ENCODE measurements at regions not wholly inside any gene's neighbourhood (a gene's known extent, or its start where the extent isn't known, plus 50 kb on each side); places are given as distances from the start of the nearest gene placed in this dataset.

DNA sequence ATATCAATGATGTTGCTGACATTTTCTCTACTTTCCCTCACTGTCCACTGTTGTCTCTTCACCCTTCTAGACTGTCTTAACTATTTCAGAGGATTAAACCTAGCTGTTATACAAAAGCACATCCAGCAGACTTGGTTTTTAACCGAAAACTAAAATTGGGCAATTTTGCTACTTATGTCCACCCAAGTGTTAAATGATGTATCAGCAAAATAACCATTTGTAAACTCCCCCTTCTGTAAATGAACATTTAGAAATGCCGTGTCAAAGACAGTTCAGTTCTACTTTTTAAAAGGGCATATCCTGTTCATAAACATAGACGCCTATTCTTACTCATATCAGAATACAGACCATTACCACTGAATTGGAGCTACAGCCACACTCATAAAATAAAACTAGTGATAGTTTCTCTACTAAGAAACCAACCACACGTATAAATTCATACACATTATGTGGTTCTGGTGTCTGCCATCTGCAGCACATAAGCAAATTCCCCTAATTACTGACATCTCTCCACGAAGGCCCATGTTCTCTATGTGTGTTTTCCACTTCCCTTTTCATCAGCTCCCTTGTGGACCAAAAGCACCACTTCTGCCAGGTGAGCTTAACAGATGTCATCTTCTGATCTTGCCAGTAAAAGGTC, 1091.8 kb downstream of the PCDH9 start (continued):
- TF ChIP-seq SPI1 (IDR thresholded peaks at IDR 0.05; ENCODE audit: borderline replicate concordance, insufficient read depth, low read depth, low read length), result peak; percentile 96
- TF ChIP-seq SIX5 (IDR thresholded peaks at IDR 0.05; ENCODE audit: low read depth, low read length, severe bottlenecking), result no peak
- no peak; the same call in 1 of the 2 replicates for TF ChIP-seq CBX5 (IDR thresholded peaks at IDR 0.05; ENCODE audit: low read depth)
- no peak for TF ChIP-seq MTA3 (IDR thresholded peaks at IDR 0.05; ENCODE audit: borderline replicate concordance, low read length)
- peak; percentile 64; the same call in 1 of the 2 replicates for TF ChIP-seq ZNF24 (IDR thresholded peaks at IDR 0.05)
- TF ChIP-seq RELA (IDR thresholded peaks at IDR 0.05; ENCODE audit: borderline replicate concordance, partially characterized antibody), result peak; percentile 31
- peak; percentile 82; the same call in 1 of the 2 replicates for TF ChIP-seq TCF12 (IDR thresholded peaks at IDR 0.05; ENCODE audit: low read depth, low read length)
- TF ChIP-seq, protein P1, sequence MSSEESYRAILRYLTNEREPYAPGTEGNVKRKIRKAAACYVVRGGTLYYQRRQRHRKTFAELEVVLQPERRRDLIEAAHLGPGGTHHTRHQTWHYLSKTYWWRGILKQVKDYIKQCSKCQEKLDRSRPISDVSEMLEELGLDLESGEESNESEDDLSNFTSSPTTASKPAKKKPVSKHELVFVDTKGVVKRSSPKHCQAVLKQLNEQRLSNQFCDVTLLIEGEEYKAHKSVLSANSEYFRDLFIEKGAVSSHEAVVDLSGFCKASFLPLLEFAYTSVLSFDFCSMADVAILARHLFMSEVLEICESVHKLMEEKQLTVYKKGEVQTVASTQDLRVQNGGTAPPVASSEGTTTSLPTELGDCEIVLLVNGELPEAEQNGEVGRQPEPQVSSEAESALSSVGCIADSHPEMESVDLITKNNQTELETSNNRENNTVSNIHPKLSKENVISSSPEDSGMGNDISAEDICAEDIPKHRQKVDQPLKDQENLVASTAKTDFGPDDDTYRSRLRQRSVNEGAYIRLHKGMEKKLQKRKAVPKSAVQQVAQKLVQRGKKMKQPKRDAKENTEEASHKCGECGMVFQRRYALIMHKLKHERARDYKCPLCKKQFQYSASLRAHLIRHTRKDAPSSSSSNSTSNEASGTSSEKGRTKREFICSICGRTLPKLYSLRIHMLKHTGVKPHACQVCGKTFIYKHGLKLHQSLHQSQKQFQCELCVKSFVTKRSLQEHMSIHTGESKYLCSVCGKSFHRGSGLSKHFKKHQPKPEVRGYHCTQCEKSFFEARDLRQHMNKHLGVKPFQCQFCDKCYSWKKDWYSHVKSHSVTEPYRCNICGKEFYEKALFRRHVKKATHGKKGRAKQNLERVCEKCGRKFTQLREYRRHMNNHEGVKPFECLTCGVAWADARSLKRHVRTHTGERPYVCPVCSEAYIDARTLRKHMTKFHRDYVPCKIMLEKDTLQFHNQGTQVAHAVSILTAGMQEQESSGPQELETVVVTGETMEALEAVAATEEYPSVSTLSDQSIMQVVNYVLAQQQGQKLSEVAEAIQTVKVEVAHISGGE (CRISPR knock-in tag; IDR thresholded peaks at IDR 0.05), result no peak
- TF ChIP-seq NFXL1 (IDR thresholded peaks at IDR 0.05; ENCODE audit: borderline replicate concordance), result no peak
- TF ChIP-seq BCL11A (IDR thresholded peaks at IDR 0.05; ENCODE audit: low read depth, low read length), result peak; percentile 88
- no peak for TF ChIP-seq ESRRA (IDR thresholded peaks at IDR 0.05; ENCODE audit: low read length)
- TF ChIP-seq POLR2A (IDR thresholded peaks at IDR 0.05; ENCODE audit: low read depth, low read length), result no peak
- TF ChIP-seq BMI1 (IDR thresholded peaks at IDR 0.05; ENCODE audit: borderline replicate concordance), result peak; percentile 79
- TF ChIP-seq MYC (IDR thresholded peaks at IDR 0.05; ENCODE audit: insufficient read depth, insufficient read length, insufficient replicate concordance, low read length, severe bottlenecking), result no peak
- no peak for TF ChIP-seq GABPA (IDR thresholded peaks at IDR 0.05; ENCODE audit: low read depth)
- TF ChIP-seq, protein P2, sequence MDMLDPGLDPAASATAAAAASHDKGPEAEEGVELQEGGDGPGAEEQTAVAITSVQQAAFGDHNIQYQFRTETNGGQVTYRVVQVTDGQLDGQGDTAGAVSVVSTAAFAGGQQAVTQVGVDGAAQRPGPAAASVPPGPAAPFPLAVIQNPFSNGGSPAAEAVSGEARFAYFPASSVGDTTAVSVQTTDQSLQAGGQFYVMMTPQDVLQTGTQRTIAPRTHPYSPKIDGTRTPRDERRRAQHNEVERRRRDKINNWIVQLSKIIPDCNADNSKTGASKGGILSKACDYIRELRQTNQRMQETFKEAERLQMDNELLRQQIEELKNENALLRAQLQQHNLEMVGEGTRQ (IDR thresholded peaks at IDR 0.05; ENCODE audit: borderline replicate concordance, low read depth, low read length), result no peak
- TF ChIP-seq SREBF2 (IDR thresholded peaks at IDR 0.05; ENCODE audit: low read length), result no peak
- no peak for TF ChIP-seq FOXK2 (IDR thresholded peaks at IDR 0.05)
- peak; percentile 84 for TF ChIP-seq NBN (IDR thresholded peaks at IDR 0.05)
- TF ChIP-seq, protein P3, sequence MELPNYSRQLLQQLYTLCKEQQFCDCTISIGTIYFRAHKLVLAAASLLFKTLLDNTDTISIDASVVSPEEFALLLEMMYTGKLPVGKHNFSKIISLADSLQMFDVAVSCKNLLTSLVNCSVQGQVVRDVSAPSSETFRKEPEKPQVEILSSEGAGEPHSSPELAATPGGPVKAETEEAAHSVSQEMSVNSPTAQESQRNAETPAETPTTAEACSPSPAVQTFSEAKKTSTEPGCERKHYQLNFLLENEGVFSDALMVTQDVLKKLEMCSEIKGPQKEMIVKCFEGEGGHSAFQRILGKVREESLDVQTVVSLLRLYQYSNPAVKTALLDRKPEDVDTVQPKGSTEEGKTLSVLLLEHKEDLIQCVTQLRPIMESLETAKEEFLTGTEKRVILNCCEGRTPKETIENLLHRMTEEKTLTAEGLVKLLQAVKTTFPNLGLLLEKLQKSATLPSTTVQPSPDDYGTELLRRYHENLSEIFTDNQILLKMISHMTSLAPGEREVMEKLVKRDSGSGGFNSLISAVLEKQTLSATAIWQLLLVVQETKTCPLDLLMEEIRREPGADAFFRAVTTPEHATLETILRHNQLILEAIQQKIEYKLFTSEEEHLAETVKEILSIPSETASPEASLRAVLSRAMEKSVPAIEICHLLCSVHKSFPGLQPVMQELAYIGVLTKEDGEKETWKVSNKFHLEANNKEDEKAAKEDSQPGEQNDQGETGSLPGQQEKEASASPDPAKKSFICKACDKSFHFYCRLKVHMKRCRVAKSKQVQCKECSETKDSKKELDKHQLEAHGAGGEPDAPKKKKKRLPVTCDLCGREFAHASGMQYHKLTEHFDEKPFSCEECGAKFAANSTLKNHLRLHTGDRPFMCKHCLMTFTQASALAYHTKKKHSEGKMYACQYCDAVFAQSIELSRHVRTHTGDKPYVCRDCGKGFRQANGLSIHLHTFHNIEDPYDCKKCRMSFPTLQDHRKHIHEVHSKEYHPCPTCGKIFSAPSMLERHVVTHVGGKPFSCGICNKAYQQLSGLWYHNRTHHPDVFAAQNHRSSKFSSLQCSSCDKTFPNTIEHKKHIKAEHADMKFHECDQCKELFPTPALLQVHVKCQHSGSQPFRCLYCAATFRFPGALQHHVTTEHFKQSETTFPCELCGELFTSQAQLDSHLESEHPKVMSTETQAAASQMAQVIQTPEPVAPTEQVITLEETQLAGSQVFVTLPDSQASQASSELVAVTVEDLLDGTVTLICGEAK (IDR thresholded peaks at IDR 0.05; ENCODE audit: borderline replicate concordance), result no peak
- no peak for TF ChIP-seq SIN3A (IDR thresholded peaks at IDR 0.05; ENCODE audit: low read depth, low read length)
- no peak for TF ChIP-seq RAD21 (IDR thresholded peaks at IDR 0.05; ENCODE audit: insufficient read depth, low read depth, low read length)
- no peak for TF ChIP-seq KDM1A (IDR thresholded peaks at IDR 0.05; ENCODE audit: borderline replicate concordance)
- TF ChIP-seq ZNF622 (IDR thresholded peaks at IDR 0.05), result no peak
- TF ChIP-seq ASH2L (IDR thresholded peaks at IDR 0.05; ENCODE audit: borderline replicate concordance, low read depth), result no peak
- no peak for TF ChIP-seq SREBF1 (IDR thresholded peaks at IDR 0.05; ENCODE audit: low read length)
